ENCODE measurements at regions not wholly inside any gene's neighbourhood (a gene's known extent, or its start where the extent isn't known, plus 50 kb on each side); places are given as distances from the start of the nearest gene placed in this dataset.

DNA sequence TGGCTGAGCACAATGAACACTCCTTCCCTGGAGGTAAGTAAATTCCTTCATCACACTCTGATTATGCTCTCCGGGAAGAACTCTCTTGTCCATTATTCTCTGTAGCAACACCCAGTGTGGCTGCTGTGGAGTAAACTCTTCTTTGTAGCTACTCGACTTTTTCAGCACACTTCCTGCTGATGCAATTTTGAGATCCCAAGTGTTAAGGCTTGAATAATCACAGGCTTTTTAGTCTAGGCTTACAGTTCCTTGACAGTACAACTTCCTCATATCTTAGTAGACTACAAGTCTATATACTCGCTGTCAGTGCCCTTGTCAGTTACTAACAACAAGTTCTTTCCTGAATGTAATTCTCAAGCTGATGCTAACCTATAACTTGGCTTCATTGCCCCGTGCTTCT lies 301.8 kb upstream of the API5 start:
- Histone ChIP-seq H3K27ac (ENCODE audit: low read depth, low read length) (no peak overlapping the region), H3K9ac (ENCODE audit: low read length) (no peak overlapping the region), H3K27me3 (ENCODE audit: control insufficient read depth, insufficient read depth, low read length) (no peaks in the 10 kb centered on the region), H3K4me3 (ENCODE audit: low read length) (no peak overlapping the region), H3K4me1 (ENCODE audit: control insufficient read depth, insufficient read depth, low read length) (no peaks in the 10 kb centered on the region), H3K36me3 (ENCODE audit: control insufficient read depth, insufficient read depth, low read length) (no peaks in the 10 kb centered on the region)

DNA sequence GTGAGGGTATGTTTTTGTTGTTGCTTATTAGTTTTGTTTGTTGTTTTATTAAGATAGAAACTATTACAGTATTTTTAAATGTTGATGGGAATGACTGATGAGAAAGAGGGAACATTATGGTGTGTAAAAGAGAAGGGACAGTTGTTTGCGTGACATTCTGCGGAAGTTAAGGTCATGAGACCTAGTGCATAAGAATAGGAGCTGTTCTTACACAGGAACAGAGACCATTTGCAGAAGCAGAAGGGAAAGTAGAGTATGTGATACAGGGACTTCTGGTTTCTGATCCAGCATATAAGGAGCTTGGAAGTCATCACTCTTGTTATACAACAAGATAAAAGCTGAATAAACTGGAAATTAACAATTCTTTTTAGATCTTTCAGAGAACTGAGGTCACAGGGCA lies 299.2 kb upstream of the API5 start:
- H3K27ac ChIP-seq (ENCODE audit: low read depth, low read length) = no peak overlapping the region
- no peaks in the 10 kb centered on the region for H3K27me3 ChIP-seq (ENCODE audit: control insufficient read depth, insufficient read depth, low read length)
- H3K36me3 ChIP-seq (ENCODE audit: control insufficient read depth, insufficient read depth, low read length) = no peaks in the 10 kb centered on the region
- no peak overlapping the region for H3K4me3 ChIP-seq (ENCODE audit: low read length)
- H3K4me1 ChIP-seq (ENCODE audit: control insufficient read depth, insufficient read depth, low read length) = no peaks in the 10 kb centered on the region
- no peak overlapping the region for H3K9ac ChIP-seq (ENCODE audit: low read length)

DNA sequence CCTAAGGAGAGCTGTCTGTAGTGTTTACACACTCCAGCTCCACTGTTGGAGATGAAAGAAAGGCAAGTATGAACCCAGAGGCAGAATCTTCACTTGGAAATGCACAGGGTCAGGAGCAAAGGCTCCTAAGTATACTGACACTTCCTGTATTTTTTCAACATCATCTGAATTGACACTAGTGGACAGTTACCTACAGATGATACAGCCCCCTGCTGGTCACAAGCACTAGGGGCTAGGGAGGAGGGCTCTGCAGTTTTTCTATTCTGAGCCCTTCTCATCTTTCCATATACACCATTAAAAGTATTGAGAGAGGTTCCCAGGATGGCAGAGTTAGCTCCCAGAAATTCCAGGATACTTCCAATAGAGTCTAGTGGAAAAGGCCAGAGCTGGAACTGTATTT lies 290.3 kb upstream of the API5 start:
- Histone ChIP-seq H3K27ac (ENCODE audit: low read depth, low read length) (no peak overlapping the region), H3K4me1 (ENCODE audit: control insufficient read depth, insufficient read depth, low read length) (no peaks in the 10 kb centered on the region), H3K36me3 (ENCODE audit: control insufficient read depth, insufficient read depth, low read length) (no peaks in the 10 kb centered on the region), H3K4me3 (ENCODE audit: low read length) (no peak overlapping the region), H3K9ac (ENCODE audit: low read length) (no peak overlapping the region), H3K27me3 (ENCODE audit: control insufficient read depth, insufficient read depth, low read length) (no peaks in the 10 kb centered on the region)

DNA sequence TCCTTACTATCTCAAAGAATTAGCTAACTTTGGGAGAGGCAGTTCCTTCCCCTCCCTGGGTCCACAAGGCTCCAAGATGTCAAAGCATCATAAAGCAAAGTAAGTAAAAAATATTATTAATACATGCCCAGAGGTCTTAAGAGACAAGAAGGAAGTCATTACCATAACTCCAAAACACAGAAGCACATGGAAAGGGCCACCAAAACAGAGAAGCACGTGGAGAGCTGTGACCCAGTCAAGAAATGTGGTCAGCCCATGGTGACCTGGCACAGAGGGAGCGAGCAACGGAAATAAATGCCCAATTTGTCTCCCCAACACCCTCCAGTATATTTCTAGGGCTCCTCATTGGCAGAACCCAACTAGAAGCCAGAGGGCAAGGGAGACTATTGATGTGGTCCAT lies 277.5 kb upstream of the API5 start:
- no peak overlapping the region for H3K27ac ChIP-seq (ENCODE audit: low read depth, low read length)
- H3K27me3 ChIP-seq (ENCODE audit: control insufficient read depth, insufficient read depth, low read length) = no peaks in the 10 kb centered on the region
- no peak overlapping the region for H3K4me3 ChIP-seq (ENCODE audit: low read length)
- H3K4me1 ChIP-seq (ENCODE audit: control insufficient read depth, insufficient read depth, low read length) = no peaks in the 10 kb centered on the region
- H3K9ac ChIP-seq (ENCODE audit: low read length) = no peak overlapping the region
- H3K36me3 ChIP-seq (ENCODE audit: control insufficient read depth, insufficient read depth, low read length) = no peaks in the 10 kb centered on the region

DNA sequence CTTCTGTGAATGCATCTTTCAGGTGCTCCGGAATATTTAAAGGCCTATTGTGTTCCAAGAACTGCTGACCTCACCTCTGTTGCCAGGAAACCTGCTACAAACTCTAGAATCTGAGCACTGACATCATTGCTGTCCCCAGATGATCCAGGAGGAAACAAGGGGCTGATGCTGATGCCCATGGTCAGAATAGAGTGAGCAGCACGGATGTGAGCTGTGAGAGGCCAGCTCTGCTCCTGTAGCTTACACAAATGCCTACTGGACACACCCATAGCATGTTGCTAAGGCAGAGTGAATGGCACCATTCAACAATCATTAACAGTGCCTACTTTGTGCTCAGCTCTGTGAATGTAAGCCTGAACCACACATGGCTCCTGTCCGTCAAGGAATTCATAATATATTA lies 276.7 kb upstream of the API5 start:
- Histone ChIP-seq H3K4me1 (ENCODE audit: control insufficient read depth, insufficient read depth, low read length) (no peaks in the 10 kb centered on the region), H3K36me3 (ENCODE audit: control insufficient read depth, insufficient read depth, low read length) (no peaks in the 10 kb centered on the region), H3K4me3 (ENCODE audit: low read length) (no peak overlapping the region), H3K27ac (ENCODE audit: low read depth, low read length) (no peak overlapping the region), H3K27me3 (ENCODE audit: control insufficient read depth, insufficient read depth, low read length) (no peaks in the 10 kb centered on the region), H3K9ac (ENCODE audit: low read length) (no peak overlapping the region)

DNA sequence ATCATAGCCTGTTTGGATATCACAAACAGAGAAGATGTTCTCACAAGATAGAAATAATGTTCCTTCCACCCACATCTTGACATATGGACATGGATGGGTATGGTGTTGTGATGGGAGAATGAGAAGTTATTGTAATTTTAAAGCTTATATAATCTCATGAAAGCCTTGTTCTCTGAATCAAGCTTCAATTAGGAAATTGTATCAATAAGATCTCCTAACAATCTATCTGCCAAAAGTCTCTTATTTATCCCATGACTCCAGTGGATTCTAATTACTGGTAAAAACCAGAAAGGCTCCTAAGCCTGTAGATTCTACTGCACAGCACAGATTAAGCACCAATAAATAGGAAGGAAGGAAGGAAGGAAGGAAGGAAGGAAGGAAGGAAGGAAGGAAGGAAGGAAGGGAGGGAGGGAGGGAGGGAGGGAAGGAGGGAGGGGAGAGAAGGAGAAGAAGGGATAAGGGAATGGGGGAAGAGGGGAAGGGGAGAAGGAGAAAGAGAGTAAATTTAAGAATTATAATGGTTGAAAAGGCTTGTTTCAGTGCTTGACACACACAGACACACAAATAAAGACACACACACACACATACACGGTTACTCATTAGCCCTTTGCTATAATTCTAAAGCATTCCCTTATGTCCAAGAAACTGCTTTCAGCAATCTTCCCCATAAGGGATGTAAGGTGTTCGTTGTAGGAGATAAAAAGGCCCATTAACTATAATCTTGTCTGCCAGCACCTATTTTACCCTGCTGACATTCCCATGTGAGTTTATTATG lies 258.0 kb upstream of the API5 start:
- Histone ChIP-seq H3K36me3 (ENCODE audit: control insufficient read depth, insufficient read depth, low read length) (no peaks in the 10 kb centered on the region), H3K27me3 (ENCODE audit: control insufficient read depth, insufficient read depth, low read length) (no peaks in the 10 kb centered on the region), H3K27ac (ENCODE audit: low read depth, low read length) (no peak overlapping the region), H3K4me3 (ENCODE audit: low read length) (no peak overlapping the region), H3K4me1 (ENCODE audit: control insufficient read depth, insufficient read depth, low read length) (no peaks in the 10 kb centered on the region), H3K9ac (ENCODE audit: low read length) (no peak overlapping the region)

DNA sequence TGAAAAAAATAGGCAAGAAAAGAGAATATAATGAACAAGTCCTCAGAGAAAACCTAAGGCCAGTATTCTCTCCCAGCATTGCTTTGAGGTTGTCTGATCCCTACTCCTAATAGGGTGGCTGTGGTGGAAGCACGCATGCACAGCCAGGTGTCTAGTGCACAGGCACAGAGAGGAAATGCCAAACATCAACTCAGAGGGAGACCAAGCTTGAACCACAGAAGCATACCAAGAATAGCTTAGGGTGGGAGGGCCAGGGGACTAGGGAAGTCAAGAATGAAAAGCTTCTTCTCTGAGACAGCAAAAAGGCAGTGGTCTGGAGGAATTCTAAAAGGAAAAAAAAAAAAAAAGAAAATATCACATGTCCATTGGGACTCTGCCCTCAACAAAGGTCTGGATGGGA lies 244.1 kb upstream of the API5 start:
- no peak overlapping the region for H3K4me3 ChIP-seq (ENCODE audit: low read length)
- H3K36me3 ChIP-seq (ENCODE audit: control insufficient read depth, insufficient read depth, low read length) = no peaks in the 10 kb centered on the region
- H3K4me1 ChIP-seq (ENCODE audit: control insufficient read depth, insufficient read depth, low read length) = no peaks in the 10 kb centered on the region
- H3K27ac ChIP-seq (ENCODE audit: low read depth, low read length) = no peak overlapping the region
- no peak overlapping the region for H3K9ac ChIP-seq (ENCODE audit: low read length)
- H3K27me3 ChIP-seq (ENCODE audit: control insufficient read depth, insufficient read depth, low read length) = no peaks in the 10 kb centered on the region

DNA sequence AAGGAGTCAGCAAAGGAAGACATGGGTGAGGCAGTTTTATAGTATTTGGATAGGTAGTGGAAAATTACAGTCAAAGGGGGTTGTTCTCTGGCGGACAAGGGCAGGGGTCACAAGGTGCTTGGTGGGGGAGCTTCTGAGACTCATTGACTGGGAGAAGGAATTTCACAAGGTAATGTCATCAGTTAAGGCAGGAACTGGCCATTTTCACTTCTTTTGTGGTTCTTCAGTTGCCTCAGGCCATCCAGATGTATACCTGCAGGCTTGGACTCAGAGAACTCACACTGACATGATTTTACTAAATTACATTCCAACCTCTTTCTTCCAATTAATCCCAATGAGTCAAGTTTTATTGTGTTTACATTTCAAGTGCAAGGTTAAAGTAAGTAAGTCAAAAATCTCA lies 240.5 kb upstream of the API5 start:
- Histone ChIP-seq H3K36me3 (ENCODE audit: control insufficient read depth, insufficient read depth, low read length) (no peaks in the 10 kb centered on the region), H3K4me1 (ENCODE audit: control insufficient read depth, insufficient read depth, low read length) (no peaks in the 10 kb centered on the region), H3K9ac (ENCODE audit: low read length) (no peak overlapping the region), H3K27ac (ENCODE audit: low read depth, low read length) (no peak overlapping the region), H3K27me3 (ENCODE audit: control insufficient read depth, insufficient read depth, low read length) (no peaks in the 10 kb centered on the region), H3K4me3 (ENCODE audit: low read length) (no peak overlapping the region)

DNA sequence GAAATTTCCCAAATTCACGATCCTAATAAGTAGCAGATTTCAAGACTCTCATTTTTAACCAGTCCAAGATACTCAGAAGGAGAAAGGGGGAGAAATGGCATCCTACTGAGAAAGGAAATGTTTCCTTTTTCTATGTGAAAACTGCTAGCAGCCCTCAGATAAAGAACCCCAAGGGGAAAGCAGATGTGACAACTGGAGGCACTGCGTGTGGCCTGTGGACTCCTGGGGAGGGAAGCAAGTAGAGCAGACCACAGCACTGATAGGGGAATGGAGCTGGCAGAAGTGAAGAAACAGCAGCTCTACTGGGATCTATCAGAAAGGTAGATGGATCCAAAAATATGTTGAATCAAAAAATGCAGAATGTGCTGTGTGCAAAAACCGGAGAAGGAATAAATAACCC lies 239.7 kb upstream of the API5 start:
- Histone ChIP-seq H3K27ac (ENCODE audit: low read depth, low read length) (no peak overlapping the region), H3K9ac (ENCODE audit: low read length) (no peak overlapping the region), H3K27me3 (ENCODE audit: control insufficient read depth, insufficient read depth, low read length) (no peaks in the 10 kb centered on the region), H3K36me3 (ENCODE audit: control insufficient read depth, insufficient read depth, low read length) (no peaks in the 10 kb centered on the region), H3K4me1 (ENCODE audit: control insufficient read depth, insufficient read depth, low read length) (no peaks in the 10 kb centered on the region), H3K4me3 (ENCODE audit: low read length) (no peak overlapping the region)

DNA sequence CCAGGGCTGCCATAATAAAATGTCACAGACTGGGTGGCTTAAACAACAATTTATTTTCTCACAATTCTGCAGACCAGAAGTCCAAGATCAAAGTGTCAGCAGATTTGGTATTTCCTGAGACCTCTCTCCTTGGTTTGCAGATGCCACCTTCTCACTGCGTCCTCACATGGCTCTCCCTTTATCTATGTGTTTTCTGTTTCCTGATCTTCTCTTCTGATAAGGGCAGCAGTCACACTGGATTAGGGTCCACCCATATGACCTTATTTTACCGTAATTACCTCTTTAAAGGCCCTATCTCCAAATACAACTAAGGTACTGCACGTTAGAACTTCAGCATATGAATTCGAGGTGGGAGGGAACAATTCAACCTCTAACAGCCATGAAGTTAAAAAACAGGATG lies 238.9 kb upstream of the API5 start:
- H3K4me1 ChIP-seq (ENCODE audit: control insufficient read depth, insufficient read depth, low read length) = no peaks in the 10 kb centered on the region
- no peak overlapping the region for H3K4me3 ChIP-seq (ENCODE audit: low read length)
- no peaks in the 10 kb centered on the region for H3K27me3 ChIP-seq (ENCODE audit: control insufficient read depth, insufficient read depth, low read length)
- H3K36me3 ChIP-seq (ENCODE audit: control insufficient read depth, insufficient read depth, low read length) = no peaks in the 10 kb centered on the region
- no peak overlapping the region for H3K27ac ChIP-seq (ENCODE audit: low read depth, low read length)
- no peak overlapping the region for H3K9ac ChIP-seq (ENCODE audit: low read length)

DNA sequence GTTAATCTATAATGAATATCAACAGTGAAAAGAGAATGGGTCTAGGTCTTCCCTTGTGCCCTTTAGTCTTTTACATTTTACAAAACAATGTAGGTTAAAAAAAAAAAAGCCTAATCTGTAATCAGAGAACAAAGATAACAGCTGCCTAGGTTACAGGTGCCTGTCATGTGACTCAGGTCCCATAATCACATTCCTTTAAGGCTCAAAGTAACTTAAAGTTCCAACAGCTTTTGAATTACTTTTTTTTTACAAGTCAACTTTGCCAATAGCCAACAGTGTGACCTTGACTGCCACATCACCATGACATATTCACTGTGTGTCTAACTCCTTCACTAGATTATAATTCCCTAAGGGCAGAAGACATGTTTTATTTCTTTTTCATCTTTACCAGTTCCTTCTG lies 237.0 kb upstream of the API5 start:
- no peaks in the 10 kb centered on the region for H3K36me3 ChIP-seq (ENCODE audit: control insufficient read depth, insufficient read depth, low read length)
- H3K27ac ChIP-seq (ENCODE audit: low read depth, low read length) = no peak overlapping the region
- H3K4me3 ChIP-seq (ENCODE audit: low read length) = no peak overlapping the region
- H3K9ac ChIP-seq (ENCODE audit: low read length) = no peak overlapping the region
- no peaks in the 10 kb centered on the region for H3K4me1 ChIP-seq (ENCODE audit: control insufficient read depth, insufficient read depth, low read length)
- no peaks in the 10 kb centered on the region for H3K27me3 ChIP-seq (ENCODE audit: control insufficient read depth, insufficient read depth, low read length)

DNA sequence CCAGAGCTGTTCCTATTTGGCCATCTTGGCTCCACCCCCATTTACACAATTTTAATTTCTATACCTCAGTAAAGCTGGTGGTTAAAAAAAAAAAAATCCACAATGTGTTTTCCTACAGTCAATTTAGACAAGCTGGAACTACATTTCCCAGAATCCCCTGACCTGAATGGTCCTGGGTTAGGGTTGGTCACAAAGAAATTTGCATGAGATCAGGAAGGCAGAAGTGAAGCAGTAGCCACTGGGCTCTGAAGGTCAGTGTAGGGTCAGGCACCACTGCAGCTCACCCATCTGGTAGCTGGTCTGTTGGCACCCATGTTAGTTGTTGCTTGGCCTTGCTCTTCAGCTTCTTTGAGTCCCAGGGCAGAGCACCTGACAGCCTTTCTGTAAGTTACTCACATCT lies 210.7 kb upstream of the API5 start:
- no peaks in the 10 kb centered on the region for H3K27me3 ChIP-seq (ENCODE audit: control insufficient read depth, insufficient read depth, low read length)
- H3K4me1 ChIP-seq (ENCODE audit: control insufficient read depth, insufficient read depth, low read length) = no peaks in the 10 kb centered on the region
- no peaks in the 10 kb centered on the region for H3K36me3 ChIP-seq (ENCODE audit: control insufficient read depth, insufficient read depth, low read length)
- no peak overlapping the region for H3K4me3 ChIP-seq (ENCODE audit: low read length)
- no peak overlapping the region for H3K9ac ChIP-seq (ENCODE audit: low read length)
- H3K27ac ChIP-seq (ENCODE audit: low read depth, low read length) = no peak overlapping the region

DNA sequence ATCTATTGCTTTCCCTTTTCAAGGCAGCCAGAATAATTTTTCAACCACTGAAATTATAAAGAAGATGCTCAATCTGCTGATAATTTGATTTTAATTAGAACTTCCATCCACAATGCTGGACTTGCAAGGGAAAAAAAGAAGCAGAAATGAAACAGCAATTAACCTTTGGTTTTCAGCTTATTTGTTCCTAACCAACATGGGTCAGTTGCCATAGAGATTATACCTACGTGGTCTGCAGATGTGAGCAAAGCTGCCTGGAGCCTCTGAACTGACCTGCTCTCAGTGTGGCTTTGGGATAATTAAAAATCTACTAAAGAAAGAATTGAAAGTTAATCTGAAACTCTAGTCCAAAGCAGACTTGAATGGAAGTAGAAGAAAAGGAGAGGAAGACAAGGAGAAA lies 195.7 kb upstream of the API5 start:
- no peaks in the 10 kb centered on the region for H3K4me1 ChIP-seq (ENCODE audit: control insufficient read depth, insufficient read depth, low read length)
- no peaks in the 10 kb centered on the region for H3K36me3 ChIP-seq (ENCODE audit: control insufficient read depth, insufficient read depth, low read length)
- no peak overlapping the region for H3K4me3 ChIP-seq (ENCODE audit: low read length)
- no peak overlapping the region for H3K27ac ChIP-seq (ENCODE audit: low read depth, low read length)
- H3K9ac ChIP-seq (ENCODE audit: low read length) = no peak overlapping the region
- H3K27me3 ChIP-seq (ENCODE audit: control insufficient read depth, insufficient read depth, low read length) = no peaks in the 10 kb centered on the region

All from rectal smooth muscle tissue (tissue), 1 donor.